ENCODE measurements at regions not wholly inside any gene's neighbourhood (a gene's known extent, or its start where the extent isn't known, plus 50 kb on each side); places are given as distances from the start of the nearest gene placed in this dataset.

DNA sequence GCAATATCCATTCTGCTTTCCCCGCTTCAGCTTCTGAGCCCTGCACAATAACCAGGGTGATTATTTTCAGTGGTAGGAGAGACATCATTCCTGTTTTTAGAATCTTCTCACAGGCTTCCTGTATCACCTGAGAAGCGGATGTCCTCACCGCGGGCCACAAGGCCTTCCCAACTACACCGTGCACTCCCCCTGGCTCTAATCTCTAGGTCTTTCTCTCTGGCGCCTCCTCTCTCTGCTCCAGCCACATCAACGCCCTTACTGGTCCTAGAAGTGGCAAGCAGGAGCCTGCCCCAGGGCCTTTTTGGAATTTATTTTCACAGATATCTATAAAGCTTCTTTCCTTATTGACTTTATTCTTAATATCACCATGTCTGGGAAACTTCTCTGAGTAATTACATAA, 675.2 kb upstream of the FRG1 start:
- Histone ChIP-seq H3K79me1 (replicated peaks; ENCODE audit: low read length, poor library complexity, severe bottlenecking) (no peaks in the 10 kb centered on the region), H3K4me3 (ENCODE audit: insufficient read depth in 1 of 2, low read depth in 1 of 2, low read length in 2 of 2) (no peak overlapping the region), H2BK12ac (ENCODE audit: low read length in 2 of 2) (no peak overlapping the region), H3K18ac (ENCODE audit: low read depth in 1 of 2, low read length in 2 of 2) (no peak overlapping the region), H3K4me1 (ENCODE audit: control insufficient read depth, insufficient read depth, low read depth, low read length) (no peaks in the 10 kb centered on the region), H3K4me2 (ENCODE audit: low read length, poor library complexity, severe bottlenecking) (no peak overlapping the region), H3K14ac (ENCODE audit: low read length in 2 of 2) (no peak overlapping the region), H2BK5ac (ENCODE audit: low read depth, low read length, poor library complexity, severe bottlenecking) (no peak overlapping the region), H3K27me3 (ENCODE audit: control insufficient read depth in 1 of 2, insufficient read depth in 1 of 2, low read length in 2 of 2) (no peaks in the 10 kb centered on the region), H4K91ac (ENCODE audit: low read length) (no peak overlapping the region), H2BK120ac (ENCODE audit: low read depth, low read length) (no peak overlapping the region), H3K23ac (ENCODE audit: low read length in 2 of 2) (no peak overlapping the region), H3K9me3 (ENCODE audit: control insufficient read depth, low read length) (peaks cover 19% of the 10 kb centered on the region), H2BK15ac (ENCODE audit: low read depth, poor library complexity, severe bottlenecking) (no peak overlapping the region), H3K4ac (ENCODE audit: low read depth in 1 of 2, low read length in 2 of 2) (no peak overlapping the region), H3K9ac (ENCODE audit: low read length) (no peak overlapping the region), H4K8ac (ENCODE audit: low read length) (no peak overlapping the region), H3K36me3 (ENCODE audit: control insufficient read depth in 1 of 2, insufficient read depth in 2 of 2, low read depth in 1 of 2, low read length in 2 of 2) (no peaks in the 10 kb centered on the region), H3K27ac (ENCODE audit: low read length, poor library complexity, severe bottlenecking) (no peak overlapping the region), H2AK5ac (ENCODE audit: low read length, severe bottlenecking) (no peak overlapping the region), H2AFZ (ENCODE audit: low read depth, low read length) (no peak overlapping the region)
- WGBS, result 80% methylated on average over 7 of the region's 7 CpGs
- no peak for DNase-seq

DNA sequence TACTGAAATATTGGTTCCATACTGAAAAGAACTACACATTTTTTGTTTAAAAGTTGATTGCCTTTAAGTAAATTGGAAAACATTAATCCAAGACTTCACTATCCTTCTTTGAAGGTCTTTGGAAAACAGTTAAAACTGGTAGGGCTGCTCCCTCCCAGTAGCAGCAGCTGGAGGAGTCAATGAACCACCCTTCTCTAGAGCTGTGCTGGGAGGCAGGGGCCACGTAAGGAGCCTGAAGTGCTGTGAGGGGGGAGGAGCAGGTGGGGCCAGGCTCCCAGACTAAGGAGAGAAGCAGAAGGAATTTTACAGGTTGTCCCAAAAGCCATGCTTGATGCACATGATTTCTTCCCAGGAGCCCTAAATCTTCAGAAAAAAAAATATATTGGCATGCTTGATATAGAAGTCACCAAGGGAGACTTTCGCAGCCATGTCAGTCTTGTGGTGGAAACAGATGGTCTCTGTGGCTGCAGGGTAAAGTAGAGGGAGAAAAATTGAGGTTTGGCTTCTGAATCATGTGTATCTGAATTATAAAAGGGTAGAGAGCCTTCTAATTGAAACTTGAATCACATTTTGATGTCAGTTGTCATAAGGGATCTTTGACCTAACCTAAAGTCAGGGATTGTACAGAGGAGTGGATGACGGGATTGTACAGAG, 673.2 kb upstream of the FRG1 start:
- Histone ChIP-seq H3K79me1 (replicated peaks; ENCODE audit: low read length, poor library complexity, severe bottlenecking) (no peaks in the 10 kb centered on the region), H3K9ac (ENCODE audit: low read length) (no peak overlapping the region), H3K4me1 (ENCODE audit: control insufficient read depth, insufficient read depth, low read depth, low read length) (no peaks in the 10 kb centered on the region), H2BK15ac (ENCODE audit: low read depth, poor library complexity, severe bottlenecking) (no peak overlapping the region), H3K18ac (ENCODE audit: low read depth in 1 of 2, low read length in 2 of 2) (no peak overlapping the region), H3K36me3 (ENCODE audit: control insufficient read depth in 1 of 2, insufficient read depth in 2 of 2, low read depth in 1 of 2, low read length in 2 of 2) (no peaks in the 10 kb centered on the region), H2BK5ac (ENCODE audit: low read depth, low read length, poor library complexity, severe bottlenecking) (no peak overlapping the region), H3K9me3 (ENCODE audit: control insufficient read depth, low read length) (peaks cover 5% of the 10 kb centered on the region), H3K27me3 (ENCODE audit: control insufficient read depth in 1 of 2, insufficient read depth in 1 of 2, low read length in 2 of 2) (no peaks in the 10 kb centered on the region), H2AFZ (ENCODE audit: low read depth, low read length) (no peak overlapping the region), H2BK12ac (ENCODE audit: low read length in 2 of 2) (no peak overlapping the region), H2BK120ac (ENCODE audit: low read depth, low read length) (no peak overlapping the region), H3K4me2 (ENCODE audit: low read length, poor library complexity, severe bottlenecking) (no peak overlapping the region), H3K23ac (ENCODE audit: low read length in 2 of 2) (no peak overlapping the region), H3K4ac (ENCODE audit: low read depth in 1 of 2, low read length in 2 of 2) (no peak overlapping the region), H2AK5ac (ENCODE audit: low read length, severe bottlenecking) (no peak overlapping the region), H4K91ac (ENCODE audit: low read length) (no peak overlapping the region), H3K14ac (ENCODE audit: low read length in 2 of 2) (no peak overlapping the region), H3K27ac (ENCODE audit: low read length, poor library complexity, severe bottlenecking) (no peak overlapping the region), H3K4me3 (ENCODE audit: insufficient read depth in 1 of 2, low read depth in 1 of 2, low read length in 2 of 2) (no peak overlapping the region), H4K8ac (ENCODE audit: low read length) (no peak overlapping the region)
- no peak for DNase-seq
- 75% methylated on average over 3 of the region's 3 CpGs for WGBS

DNA sequence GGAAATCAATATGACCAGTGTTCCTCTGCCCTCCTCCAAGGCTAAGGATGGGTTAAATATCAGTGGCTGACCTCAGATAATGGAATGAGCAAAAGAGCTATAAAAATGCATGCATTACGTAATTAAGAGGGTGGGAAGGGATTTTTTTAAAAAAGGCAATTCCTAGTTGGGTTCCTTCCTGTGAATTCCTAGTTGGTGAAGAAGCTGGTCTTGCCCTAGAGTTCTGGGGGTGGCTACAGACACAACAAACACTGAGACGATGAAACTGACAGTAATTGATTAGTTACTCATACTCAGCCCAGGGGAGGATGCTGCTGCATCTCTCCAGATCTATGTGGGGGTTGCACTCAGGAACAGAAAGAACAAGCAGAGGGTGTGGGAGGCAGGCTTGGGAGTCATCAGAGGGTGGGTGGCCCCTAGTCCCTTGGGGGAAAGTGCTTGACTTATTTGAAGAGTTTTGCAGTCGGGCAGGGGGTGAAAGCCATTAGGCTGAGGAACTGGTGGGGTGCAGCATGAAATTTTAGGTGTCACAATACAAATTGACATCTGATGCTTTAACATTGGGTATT, 662.0 kb upstream of the FRG1 start:
- Histone ChIP-seq H3K23ac (ENCODE audit: low read length in 2 of 2) (no peak overlapping the region), H3K4me1 (ENCODE audit: control insufficient read depth, insufficient read depth, low read depth, low read length) (no peaks in the 10 kb centered on the region), H3K79me1 (replicated peaks; ENCODE audit: low read length, poor library complexity, severe bottlenecking) (no peaks in the 10 kb centered on the region), H3K14ac (ENCODE audit: low read length in 2 of 2) (no peak overlapping the region), H2AK5ac (ENCODE audit: low read length, severe bottlenecking) (no peak overlapping the region), H3K9ac (ENCODE audit: low read length) (no peak overlapping the region), H3K9me3 (ENCODE audit: control insufficient read depth, low read length) (no peaks in the 10 kb centered on the region), H3K4me3 (ENCODE audit: insufficient read depth in 1 of 2, low read depth in 1 of 2, low read length in 2 of 2) (no peak overlapping the region), H2BK5ac (ENCODE audit: low read depth, low read length, poor library complexity, severe bottlenecking) (no peak overlapping the region), H2BK120ac (ENCODE audit: low read depth, low read length) (no peak overlapping the region), H3K4me2 (ENCODE audit: low read length, poor library complexity, severe bottlenecking) (no peak overlapping the region), H3K4ac (ENCODE audit: low read depth in 1 of 2, low read length in 2 of 2) (no peak overlapping the region), H3K27me3 (ENCODE audit: control insufficient read depth in 1 of 2, insufficient read depth in 1 of 2, low read length in 2 of 2) (no peaks in the 10 kb centered on the region), H2AFZ (ENCODE audit: low read depth, low read length) (no peak overlapping the region), H4K91ac (ENCODE audit: low read length) (no peak overlapping the region), H3K36me3 (ENCODE audit: control insufficient read depth in 1 of 2, insufficient read depth in 2 of 2, low read depth in 1 of 2, low read length in 2 of 2) (no peaks in the 10 kb centered on the region), H4K8ac (ENCODE audit: low read length) (no peak overlapping the region), H3K18ac (ENCODE audit: low read depth in 1 of 2, low read length in 2 of 2) (no peak overlapping the region), H2BK12ac (ENCODE audit: low read length in 2 of 2) (no peak overlapping the region), H2BK15ac (ENCODE audit: low read depth, poor library complexity, severe bottlenecking) (no peak overlapping the region), H3K27ac (ENCODE audit: low read length, poor library complexity, severe bottlenecking) (no peak overlapping the region)
- 38% methylated on average over 2 of the region's 3 CpGs for WGBS
- DNase-seq, result peak; percentile 40

DNA sequence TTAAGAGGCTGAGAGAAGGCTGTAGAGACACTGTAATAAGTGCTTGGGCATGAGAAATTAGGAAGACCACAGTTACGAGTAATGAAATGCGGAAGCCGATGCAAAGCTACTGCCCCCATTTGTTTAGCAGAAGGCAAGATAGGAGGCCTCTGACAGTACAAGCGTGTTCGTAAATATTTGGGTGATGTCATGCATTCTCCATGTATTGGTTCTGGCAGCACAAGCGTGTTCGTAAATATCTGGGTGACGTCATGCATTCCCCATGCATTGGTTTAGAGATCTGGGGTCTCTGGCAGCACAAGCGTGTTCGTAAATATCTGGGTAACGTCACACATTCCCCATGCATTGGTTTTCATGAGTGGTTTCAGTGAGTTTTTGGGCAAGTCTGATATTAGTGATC, 661.5 kb upstream of the FRG1 start:
- Histone ChIP-seq H3K4me2 (ENCODE audit: low read length, poor library complexity, severe bottlenecking) (no peak overlapping the region), H3K14ac (ENCODE audit: low read length in 2 of 2) (no peak overlapping the region), H4K8ac (ENCODE audit: low read length) (no peak overlapping the region), H3K9ac (ENCODE audit: low read length) (no peak overlapping the region), H4K91ac (ENCODE audit: low read length) (no peak overlapping the region), H2BK5ac (ENCODE audit: low read depth, low read length, poor library complexity, severe bottlenecking) (no peak overlapping the region), H3K79me1 (replicated peaks; ENCODE audit: low read length, poor library complexity, severe bottlenecking) (no peaks in the 10 kb centered on the region), H3K27me3 (ENCODE audit: control insufficient read depth in 1 of 2, insufficient read depth in 1 of 2, low read length in 2 of 2) (no peaks in the 10 kb centered on the region), H3K18ac (ENCODE audit: low read depth in 1 of 2, low read length in 2 of 2) (no peak overlapping the region), H2BK12ac (ENCODE audit: low read length in 2 of 2) (no peak overlapping the region), H2AK5ac (ENCODE audit: low read length, severe bottlenecking) (no peak overlapping the region), H2BK15ac (ENCODE audit: low read depth, poor library complexity, severe bottlenecking) (no peak overlapping the region), H3K4me1 (ENCODE audit: control insufficient read depth, insufficient read depth, low read depth, low read length) (no peaks in the 10 kb centered on the region), H2BK120ac (ENCODE audit: low read depth, low read length) (no peak overlapping the region), H3K4ac (ENCODE audit: low read depth in 1 of 2, low read length in 2 of 2) (no peak overlapping the region), H3K4me3 (ENCODE audit: insufficient read depth in 1 of 2, low read depth in 1 of 2, low read length in 2 of 2) (no peak overlapping the region), H3K23ac (ENCODE audit: low read length in 2 of 2) (no peak overlapping the region), H2AFZ (ENCODE audit: low read depth, low read length) (no peak overlapping the region), H3K9me3 (ENCODE audit: control insufficient read depth, low read length) (peaks cover 2% of the 10 kb centered on the region), H3K27ac (ENCODE audit: low read length, poor library complexity, severe bottlenecking) (no peak overlapping the region), H3K36me3 (ENCODE audit: control insufficient read depth in 1 of 2, insufficient read depth in 2 of 2, low read depth in 1 of 2, low read length in 2 of 2) (no peaks in the 10 kb centered on the region)
- peak; percentile 86 for DNase-seq
- WGBS, result 37% methylated on average over 11 of the region's 11 CpGs
